SU-DHL-6 (cell line): ENCODE measurements at regions not wholly inside any gene's neighbourhood (a gene's known extent, or its start where the extent isn't known, plus 50 kb on each side); places are given as distances from the start of the nearest gene placed in this dataset.

Experiments used
- EZH2phosphoT487 ChIP-seq: fragments of 200-600 bp; sonication (generic), shearing (Covaris generic); conservative IDR thresholded peaks from 2 replicates; pipeline ENCODE4 v1.6.1; 2018; ENCODE audit warnings: mild to moderate bottlenecking, antibody characterized with exemption, low read length, moderate library complexity, mixed read lengths
- TF ChIP-seq, protein P1 (sequence below): fragments of 200-600 bp; sonication (generic); IDR thresholded peaks from one replicate; pipeline ENCODE4 v1.5.1; 2017; ENCODE audit warnings: antibody characterized with exemption, mild to moderate bottlenecking, low read length, moderate library complexity; ENCODE audit not compliant: insufficient read depth, poor library complexity, severe bottlenecking

DNA sequence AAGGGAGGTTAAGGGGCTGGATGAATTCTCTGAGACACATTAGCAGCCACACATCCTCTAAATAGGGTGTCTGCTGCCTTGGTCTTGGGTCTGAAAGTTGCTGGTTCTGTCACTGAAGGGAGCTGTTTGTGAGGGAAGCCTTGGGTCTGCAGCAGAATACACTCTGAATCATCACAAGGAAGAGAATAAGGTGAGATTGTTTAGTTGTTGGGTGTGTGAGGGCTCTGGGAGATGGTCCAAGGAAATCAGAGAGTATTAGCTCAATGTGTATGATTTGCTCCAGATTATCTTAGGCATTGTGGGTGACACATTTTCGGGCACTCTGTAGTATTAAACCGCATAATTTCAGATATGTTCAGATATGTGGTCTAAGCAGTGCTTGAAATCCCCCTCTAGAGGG, 548.5 kb downstream of the SLC4A3 start:
- TF ChIP-seq, protein P1, sequence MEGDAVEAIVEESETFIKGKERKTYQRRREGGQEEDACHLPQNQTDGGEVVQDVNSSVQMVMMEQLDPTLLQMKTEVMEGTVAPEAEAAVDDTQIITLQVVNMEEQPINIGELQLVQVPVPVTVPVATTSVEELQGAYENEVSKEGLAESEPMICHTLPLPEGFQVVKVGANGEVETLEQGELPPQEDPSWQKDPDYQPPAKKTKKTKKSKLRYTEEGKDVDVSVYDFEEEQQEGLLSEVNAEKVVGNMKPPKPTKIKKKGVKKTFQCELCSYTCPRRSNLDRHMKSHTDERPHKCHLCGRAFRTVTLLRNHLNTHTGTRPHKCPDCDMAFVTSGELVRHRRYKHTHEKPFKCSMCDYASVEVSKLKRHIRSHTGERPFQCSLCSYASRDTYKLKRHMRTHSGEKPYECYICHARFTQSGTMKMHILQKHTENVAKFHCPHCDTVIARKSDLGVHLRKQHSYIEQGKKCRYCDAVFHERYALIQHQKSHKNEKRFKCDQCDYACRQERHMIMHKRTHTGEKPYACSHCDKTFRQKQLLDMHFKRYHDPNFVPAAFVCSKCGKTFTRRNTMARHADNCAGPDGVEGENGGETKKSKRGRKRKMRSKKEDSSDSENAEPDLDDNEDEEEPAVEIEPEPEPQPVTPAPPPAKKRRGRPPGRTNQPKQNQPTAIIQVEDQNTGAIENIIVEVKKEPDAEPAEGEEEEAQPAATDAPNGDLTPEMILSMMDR = no peak
- no peak for TF ChIP-seq EZH2phosphoT487
